ENCODE measurements at regions not wholly inside any gene's neighbourhood (a gene's known extent, or its start where the extent isn't known, plus 50 kb on each side); places are given as distances from the start of the nearest gene placed in this dataset.
"Not testable (repeated sequence)": the region's sequence is repeated elsewhere in the genome, so short reads cannot be mapped to it uniquely, and the experiment has no call there.

DNA sequence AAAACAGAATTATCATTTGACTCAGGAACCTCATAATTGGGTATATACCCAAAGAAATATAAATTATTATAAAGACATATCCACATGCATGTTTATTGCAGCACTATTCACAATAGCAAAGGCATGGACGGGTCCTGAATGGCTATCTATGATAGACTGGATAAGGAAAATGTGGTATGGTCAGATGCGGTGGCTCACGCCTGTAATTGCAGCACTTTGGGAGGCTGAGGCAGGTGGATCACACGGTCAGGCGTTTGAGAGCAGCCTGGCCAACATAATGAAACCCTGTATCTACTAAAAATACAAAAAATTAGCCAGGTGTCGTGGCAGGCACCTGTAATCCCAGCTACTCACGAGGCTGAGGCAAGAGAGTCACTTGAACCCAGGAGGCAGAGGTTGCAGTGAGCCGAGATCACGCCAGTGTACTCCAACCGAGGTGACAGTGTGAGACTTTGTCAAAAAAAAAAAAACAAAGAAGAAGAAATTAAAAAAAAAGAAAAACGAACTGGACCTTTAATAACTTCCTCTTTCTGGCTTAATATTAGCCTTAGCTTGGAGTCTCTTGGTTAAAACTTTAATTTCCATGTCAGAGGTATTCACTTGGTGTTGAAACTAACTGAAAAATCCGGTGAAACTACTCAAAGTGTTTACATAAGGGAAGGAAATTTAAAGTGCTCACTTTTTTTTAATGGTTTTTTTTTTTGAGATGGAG is 104.4 kb downstream of the ZNF486 start:
- DNase-seq: no peak
- Histone ChIP-seq H3K27ac (no peak overlapping the region), H3K4me1 (no peaks in the 10 kb centered on the region)

DNA sequence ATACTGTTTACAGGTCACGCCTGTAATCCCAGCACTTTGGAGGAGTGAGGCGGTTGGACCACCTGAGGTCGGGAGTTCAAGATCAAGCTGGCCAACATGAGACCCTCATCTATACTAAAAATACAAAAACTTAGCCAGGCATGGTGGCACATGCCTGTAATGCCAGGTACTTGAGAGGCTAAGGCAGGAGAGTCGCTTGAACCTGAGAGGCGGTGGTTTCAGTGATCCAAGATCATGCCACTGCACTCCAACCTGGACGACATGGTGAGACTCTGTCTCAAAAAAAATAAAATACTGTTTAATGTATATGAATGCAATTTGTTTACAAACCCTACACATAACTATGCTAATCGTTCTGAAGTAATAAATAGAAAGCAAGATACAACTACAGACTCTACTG is 102.4 kb downstream of the ZNF486 start:
- DNase-seq (no peak), ATAC-seq (no peak)
- intact Hi-C loops (cut with DNase I): no loop called here
- Histone ChIP-seq H3K4me1 (no peaks in the 10 kb centered on the region), H3K9me3 (no peaks in the 10 kb centered on the region), H3K27me3 (ENCODE audit: low read depth) (no peaks in the 10 kb centered on the region), H3K36me3 (no peaks in the 10 kb centered on the region), H3K27ac (no peak overlapping the region), H3K4me3 (peak overlapping the region; percentile 5)
- TF ChIP-seq, protein P1, sequence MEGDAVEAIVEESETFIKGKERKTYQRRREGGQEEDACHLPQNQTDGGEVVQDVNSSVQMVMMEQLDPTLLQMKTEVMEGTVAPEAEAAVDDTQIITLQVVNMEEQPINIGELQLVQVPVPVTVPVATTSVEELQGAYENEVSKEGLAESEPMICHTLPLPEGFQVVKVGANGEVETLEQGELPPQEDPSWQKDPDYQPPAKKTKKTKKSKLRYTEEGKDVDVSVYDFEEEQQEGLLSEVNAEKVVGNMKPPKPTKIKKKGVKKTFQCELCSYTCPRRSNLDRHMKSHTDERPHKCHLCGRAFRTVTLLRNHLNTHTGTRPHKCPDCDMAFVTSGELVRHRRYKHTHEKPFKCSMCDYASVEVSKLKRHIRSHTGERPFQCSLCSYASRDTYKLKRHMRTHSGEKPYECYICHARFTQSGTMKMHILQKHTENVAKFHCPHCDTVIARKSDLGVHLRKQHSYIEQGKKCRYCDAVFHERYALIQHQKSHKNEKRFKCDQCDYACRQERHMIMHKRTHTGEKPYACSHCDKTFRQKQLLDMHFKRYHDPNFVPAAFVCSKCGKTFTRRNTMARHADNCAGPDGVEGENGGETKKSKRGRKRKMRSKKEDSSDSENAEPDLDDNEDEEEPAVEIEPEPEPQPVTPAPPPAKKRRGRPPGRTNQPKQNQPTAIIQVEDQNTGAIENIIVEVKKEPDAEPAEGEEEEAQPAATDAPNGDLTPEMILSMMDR (IDR thresholded peaks at IDR 0.05): no peak

More for the DNA sequence above, 104.4 kb downstream of the ZNF486 start:
- intact Hi-C loops (cut with DNase I): no loop called here
- no peaks in the 10 kb centered on the region for H3K27me3 ChIP-seq (ENCODE audit: low read depth)
- peak overlapping the region; percentile 9 for H3K4me3 ChIP-seq
- peak; percentile 37 to 66 for ATAC-seq
- TF ChIP-seq, protein P1 (IDR thresholded peaks at IDR 0.05): no peak
- H3K36me3 ChIP-seq: no peaks in the 10 kb centered on the region
- no peaks in the 10 kb centered on the region for H3K9me3 ChIP-seq

DNA sequence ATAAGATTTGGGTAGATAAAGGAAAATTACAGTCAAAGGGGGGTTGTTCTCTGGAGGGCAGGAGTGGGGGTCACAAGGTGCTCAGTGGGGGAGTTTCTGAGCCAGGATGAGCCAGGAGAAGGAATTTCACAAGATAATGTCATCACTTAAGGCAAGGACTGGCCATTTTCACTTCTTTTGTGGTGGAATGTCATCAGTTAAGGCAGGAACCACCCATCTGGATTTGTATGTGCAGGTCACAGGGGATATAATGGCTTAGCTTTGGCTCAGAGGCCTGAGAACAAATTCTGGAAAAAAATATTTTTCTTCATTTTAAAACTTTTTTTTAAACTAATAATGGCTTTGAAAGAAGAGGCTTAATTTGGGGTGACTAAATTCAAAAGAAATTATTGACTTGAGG is 94.5 kb downstream of the ZNF486 start:
- H3K36me3 ChIP-seq; H3K9me3 ChIP-seq; H3K27me3 ChIP-seq (ENCODE audit: low read depth); H3K4me3 ChIP-seq; DNase-seq; H3K27ac ChIP-seq; ATAC-seq; H3K4me1 ChIP-seq; intact Hi-C loops (cut with DNase I): not testable (repeated sequence)

DNA sequence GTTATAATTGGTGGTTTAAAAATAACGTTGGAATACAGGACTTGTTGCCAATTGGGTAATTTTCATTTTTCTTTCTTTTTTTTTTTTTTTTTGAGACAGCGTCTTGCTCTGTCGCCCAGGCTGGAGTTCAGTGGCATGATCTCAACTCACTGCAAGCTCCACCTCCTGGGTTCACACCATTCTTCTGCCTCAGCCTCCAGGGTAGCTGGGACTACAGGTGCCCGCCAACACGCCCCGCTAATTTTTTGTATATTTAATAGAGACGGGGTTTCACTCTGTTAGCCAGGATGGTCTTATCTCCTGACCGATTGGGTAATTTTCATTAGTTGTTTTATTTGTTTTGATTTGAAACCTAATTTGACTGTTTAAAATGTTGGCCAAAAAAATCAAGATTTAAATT is 93.7 kb downstream of the ZNF486 start:
- H3K27me3 ChIP-seq (ENCODE audit: low read depth); H3K9me3 ChIP-seq; DNase-seq; ATAC-seq; H3K4me1 ChIP-seq; intact Hi-C loops (cut with DNase I); H3K27ac ChIP-seq; H3K36me3 ChIP-seq; H3K4me3 ChIP-seq: not testable (repeated sequence)

DNA sequence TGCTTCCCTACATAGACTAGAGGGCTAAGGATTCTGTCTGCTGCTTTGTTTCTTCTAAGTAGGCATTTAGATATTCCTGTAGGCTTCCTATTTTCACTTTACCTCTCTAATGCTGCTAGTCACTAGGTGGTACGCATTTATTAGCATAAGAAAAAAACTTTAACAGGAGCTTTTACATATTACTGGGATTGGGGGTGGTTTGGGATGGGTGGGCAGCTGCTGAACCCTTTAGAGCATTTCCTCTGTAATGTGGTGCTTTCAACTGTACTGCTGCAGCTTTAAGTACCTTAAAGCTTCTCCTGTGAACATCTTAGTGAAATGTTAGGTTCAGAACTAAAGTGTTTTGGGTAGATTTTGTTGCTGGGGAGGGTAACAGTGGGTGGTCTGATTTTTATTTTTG is 92.6 kb downstream of the ZNF486 start:
- peaks cover 3% of the 10 kb centered on the region for H3K27me3 ChIP-seq (ENCODE audit: low read depth)
- no peak for DNase-seq
- H3K4me1 ChIP-seq: no peaks in the 10 kb centered on the region
- ATAC-seq: no peak
- TF ChIP-seq, protein P1 (IDR thresholded peaks at IDR 0.05): no peak
- no peak overlapping the region for H3K4me3 ChIP-seq
- H3K27ac ChIP-seq: no peak overlapping the region
- H3K36me3 ChIP-seq: no peaks in the 10 kb centered on the region
- intact Hi-C loops (cut with DNase I): no loop called here
- no peaks in the 10 kb centered on the region for H3K9me3 ChIP-seq

DNA sequence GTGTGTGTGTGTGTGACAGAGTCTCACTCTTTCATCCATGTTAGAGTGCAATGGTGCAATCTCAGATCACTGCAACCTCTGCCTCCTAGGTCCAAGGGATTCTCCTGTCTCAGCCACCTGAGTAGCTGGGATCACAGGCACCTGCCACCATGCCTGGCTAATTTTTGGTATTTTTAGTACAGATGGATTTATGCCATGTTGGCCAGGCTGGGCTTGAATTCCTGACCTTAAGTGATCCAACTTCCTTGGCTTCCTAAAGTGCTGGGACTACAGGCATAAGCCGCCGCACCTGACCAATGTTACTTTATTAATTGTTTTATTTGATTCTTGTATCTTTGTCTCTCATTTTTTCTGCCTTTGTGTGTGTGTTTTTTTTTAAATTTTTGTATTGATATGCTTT is 89.6 kb downstream of the ZNF486 start:
- intact Hi-C loops (cut with DNase I): no loop called here
- H3K9me3 ChIP-seq: no peaks in the 10 kb centered on the region
- H3K36me3 ChIP-seq: no peaks in the 10 kb centered on the region
- no peaks in the 10 kb centered on the region for H3K4me1 ChIP-seq
- H3K27ac ChIP-seq: no peak overlapping the region
- no peak for ATAC-seq
- no peak for DNase-seq
- H3K27me3 ChIP-seq (ENCODE audit: low read depth): peaks cover 3% of the 10 kb centered on the region
- TF ChIP-seq, protein P1 (IDR thresholded peaks at IDR 0.05): no peak
- H3K4me3 ChIP-seq: no peak overlapping the region
